GM12873 (cell line): ENCODE measurements at regions not wholly inside any gene's neighbourhood (a gene's known extent, or its start where the extent isn't known, plus 50 kb on each side); places are given as distances from the start of the nearest gene placed in this dataset.

Experiments used
- TF ChIP-seq, protein P1 (sequence below): IDR thresholded peaks from 2 replicates; pipeline ENCODE4 v1.5.1; 2012; ENCODE audit warnings: low read depth, mild to moderate bottlenecking, moderate library complexity, low read length, control low read depth; ENCODE audit not compliant: insufficient read depth; ENCODE audit errors: missing control alignments

DNA sequence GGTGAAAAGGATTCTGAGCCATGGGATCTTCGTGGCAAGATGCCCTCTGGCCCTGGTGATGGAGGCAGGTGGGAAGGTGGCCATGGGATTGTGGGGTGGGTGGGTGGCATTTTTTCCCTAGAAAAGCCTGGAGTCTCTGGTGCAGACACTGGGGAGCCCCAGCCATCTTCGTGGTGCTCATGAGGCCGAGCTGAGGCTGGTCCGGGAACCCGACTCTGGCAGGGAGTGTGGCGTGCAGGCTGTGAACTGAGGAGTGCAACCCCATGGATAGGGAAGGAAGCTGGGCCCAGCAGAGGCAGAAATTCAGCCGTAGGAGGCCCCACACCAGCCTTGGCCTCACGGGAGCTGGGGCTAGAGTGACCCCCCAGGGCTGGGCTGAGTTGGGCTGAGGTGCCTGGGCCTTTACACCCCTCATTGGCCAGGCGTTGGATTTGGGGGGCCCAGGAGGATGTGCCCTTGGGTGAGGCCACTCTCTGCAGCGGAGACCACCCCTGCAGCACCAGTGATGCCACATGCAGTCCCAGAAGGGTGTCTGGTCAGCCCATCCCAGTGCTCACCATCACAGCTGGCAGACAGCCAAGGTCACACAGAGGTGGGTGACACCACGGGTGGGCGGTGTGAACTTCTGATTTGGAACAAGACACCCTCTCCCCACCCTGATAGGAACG, 115.6 kb upstream of the HDAC4 start:
- TF ChIP-seq, protein P1, sequence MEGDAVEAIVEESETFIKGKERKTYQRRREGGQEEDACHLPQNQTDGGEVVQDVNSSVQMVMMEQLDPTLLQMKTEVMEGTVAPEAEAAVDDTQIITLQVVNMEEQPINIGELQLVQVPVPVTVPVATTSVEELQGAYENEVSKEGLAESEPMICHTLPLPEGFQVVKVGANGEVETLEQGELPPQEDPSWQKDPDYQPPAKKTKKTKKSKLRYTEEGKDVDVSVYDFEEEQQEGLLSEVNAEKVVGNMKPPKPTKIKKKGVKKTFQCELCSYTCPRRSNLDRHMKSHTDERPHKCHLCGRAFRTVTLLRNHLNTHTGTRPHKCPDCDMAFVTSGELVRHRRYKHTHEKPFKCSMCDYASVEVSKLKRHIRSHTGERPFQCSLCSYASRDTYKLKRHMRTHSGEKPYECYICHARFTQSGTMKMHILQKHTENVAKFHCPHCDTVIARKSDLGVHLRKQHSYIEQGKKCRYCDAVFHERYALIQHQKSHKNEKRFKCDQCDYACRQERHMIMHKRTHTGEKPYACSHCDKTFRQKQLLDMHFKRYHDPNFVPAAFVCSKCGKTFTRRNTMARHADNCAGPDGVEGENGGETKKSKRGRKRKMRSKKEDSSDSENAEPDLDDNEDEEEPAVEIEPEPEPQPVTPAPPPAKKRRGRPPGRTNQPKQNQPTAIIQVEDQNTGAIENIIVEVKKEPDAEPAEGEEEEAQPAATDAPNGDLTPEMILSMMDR = no peak

DNA sequence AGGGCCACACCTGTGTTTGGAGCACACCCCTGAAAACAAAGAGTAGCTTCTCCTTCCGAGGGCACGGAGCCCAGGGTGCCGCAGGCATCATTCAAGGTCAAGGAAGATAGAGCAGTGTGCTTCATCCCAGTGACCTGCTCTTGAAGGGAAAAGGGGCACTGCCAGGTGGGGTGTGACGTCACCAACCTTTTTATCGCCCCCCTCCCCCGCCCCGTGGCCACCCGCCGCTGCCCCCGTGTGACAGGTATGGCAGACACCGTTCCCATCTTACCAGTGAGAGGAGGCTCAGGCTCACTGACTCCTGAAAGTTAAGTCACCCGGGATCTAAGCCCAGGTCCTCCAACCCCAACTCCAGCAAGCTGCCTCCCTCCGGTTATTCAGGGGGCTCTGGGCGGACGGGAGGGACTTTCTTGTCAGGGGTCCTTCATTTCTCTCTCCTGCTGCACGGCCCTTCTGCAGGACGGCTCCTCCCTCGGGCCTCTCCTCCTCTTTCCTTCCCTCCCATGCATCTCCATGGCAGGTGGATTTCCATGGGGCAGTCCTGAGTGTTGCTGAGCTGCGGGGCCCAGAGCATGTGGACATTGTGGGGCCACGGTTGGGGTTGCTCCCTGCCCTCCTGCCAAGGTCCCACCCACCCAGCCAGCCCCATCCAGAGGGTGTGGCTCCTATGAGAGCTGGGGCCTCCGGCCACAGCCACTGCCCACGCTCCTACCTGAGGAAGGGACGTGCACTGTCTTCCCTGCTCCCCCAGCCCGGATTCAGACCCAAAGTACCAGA, 114.1 kb upstream of the HDAC4 start:
- TF ChIP-seq, protein P1 = no peak

DNA sequence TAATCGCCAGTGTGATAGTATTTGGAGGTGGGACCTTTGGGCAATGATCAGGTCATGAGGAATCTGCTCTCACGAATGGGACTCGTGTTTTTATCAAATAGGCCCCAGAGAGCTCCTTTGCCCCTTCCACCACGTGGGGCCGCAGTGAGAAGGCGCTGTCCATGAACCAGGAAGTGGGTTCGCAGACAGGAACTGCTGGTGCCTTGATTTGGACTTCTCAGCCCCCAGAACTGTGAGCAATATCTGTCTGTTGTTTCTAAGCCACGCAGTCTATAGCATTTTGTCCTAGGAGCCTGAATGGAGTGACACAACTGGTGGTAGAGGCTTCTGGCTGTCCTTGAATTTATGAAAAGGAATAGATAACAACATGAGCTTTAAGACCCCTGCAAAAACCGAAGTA, 111.2 kb upstream of the HDAC4 start:
- TF ChIP-seq, protein P1 = no peak

DNA sequence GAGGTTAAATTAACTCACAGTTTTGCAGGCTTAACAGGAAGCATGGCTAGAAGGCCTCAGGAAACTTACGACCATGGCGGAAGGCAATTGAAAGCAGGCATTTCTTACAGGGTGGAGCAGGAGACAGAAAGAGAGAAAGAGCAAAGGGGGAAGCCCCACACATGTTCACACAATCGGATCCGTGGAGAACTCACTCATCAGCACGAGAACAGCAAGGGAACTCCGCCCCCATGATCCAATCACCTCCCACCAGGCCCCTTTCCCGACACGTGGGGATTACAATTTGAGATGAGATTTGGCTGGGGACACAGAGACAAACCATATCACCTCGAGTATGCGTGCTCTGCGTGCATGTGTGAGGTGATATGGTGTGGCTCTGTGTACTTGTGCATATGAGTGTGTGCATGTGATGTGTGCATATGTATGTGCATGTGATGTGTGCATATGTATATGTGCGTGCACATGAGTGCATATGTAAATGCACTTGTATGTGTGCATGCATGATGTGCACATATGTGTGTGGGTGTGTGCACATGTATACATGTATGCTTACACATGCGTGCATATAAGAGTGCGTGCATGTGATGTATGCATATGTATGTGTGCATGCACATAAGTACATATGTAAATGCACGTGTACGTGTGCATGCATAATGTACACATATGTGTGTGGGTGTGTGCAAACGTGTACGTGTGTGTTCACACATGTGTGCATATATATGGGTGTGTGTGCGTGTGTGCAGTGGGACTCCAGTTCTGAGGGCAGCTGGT, 108.7 kb upstream of the HDAC4 start:
- TF ChIP-seq, protein P1 = no peak

DNA sequence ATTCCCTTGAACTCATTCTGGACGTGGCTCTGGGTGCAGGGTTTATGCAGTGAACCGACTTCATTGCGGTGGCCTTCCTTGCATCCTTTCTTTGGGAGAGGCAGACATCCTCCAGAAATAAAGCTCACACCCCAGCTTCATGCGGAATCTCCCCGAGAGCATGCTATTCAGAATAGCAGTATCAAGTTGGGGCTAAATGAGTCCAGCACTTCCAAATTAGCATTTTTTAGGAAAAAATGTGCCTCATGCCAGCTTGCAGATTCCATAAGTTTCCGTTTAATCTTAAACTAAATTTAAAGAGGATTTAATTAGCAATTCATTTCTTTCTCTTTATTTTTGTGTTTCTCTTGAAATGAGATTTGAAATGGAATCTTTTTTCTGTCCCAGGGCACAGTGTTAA, 107.4 kb upstream of the HDAC4 start:
- TF ChIP-seq, protein P1 = no peak

DNA sequence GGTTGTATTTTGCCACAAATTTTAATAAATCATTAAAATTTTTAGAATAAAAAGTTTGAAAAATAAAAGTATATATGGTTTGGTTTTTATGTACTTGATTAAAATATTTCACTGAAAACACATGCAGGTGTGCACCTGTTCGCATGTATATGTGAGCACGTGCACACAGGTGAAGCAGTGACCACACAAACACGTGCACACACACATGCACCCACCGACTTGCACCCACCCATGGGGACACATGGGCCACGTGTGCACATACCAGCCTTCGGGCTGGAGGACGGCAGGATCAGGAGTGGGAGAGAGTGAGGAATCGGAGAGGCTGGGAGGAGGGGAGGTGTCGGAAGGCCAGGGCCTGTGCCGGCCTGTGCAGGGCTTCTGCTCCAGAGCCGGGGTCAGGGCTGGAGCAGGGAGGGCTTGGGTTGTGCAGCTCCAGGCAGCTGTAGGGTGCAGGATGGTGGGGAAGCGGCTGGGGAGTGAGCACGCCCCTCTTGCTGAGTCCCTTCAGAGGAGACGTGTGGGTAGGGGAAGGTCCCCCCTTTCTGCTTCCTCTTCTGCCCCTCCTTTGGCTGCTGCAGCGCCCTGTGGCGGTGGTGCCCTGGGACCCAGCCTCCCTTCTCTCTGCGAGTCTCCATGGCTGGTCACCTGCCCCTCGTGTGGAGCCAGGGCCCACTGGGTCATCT, 106.9 kb upstream of the HDAC4 start:
- TF ChIP-seq, protein P1 = no peak
